Osteoblast (primary cell): ENCODE measurements at regions not wholly inside any gene's neighbourhood (a gene's known extent, or its start where the extent isn't known, plus 50 kb on each side); places are given as distances from the start of the nearest gene placed in this dataset.

ENCODE experiments used
- DNase-seq: peaks from one replicate; pipeline ENCODE4 v3.0.0; 2011; ENCODE audit warnings: low spot score, mixed read lengths; ENCODE audit not compliant: insufficient read length; ENCODE audit errors: missing footprints
- H2AFZ ChIP-seq: 2 replicates; pipeline ENCODE4 v1.6.0; 2011; ENCODE audit warnings: mild to moderate bottlenecking, low read length
- H3K27ac ChIP-seq: 2 replicates; pipeline ENCODE4 v1.5.1; 2011; ENCODE audit warnings: mild to moderate bottlenecking, low read depth, low read length, moderate library complexity
- H3K27me3 ChIP-seq: 2 replicates; pipeline ENCODE4 v1.6.0; 2012; ENCODE audit warnings: mild to moderate bottlenecking, control low read depth, inconsistent platforms, low read length, moderate library complexity; ENCODE audit not compliant: insufficient read depth
- H3K36me3 ChIP-seq: 2 replicates; pipeline ENCODE4 v1.5.1; 2011; ENCODE audit warnings: mild to moderate bottlenecking, low read length, control low read depth, moderate library complexity; ENCODE audit not compliant: insufficient read depth
- H3K4me1 ChIP-seq: 2 replicates; pipeline ENCODE4 v1.5.1; 2011; ENCODE audit warnings: mild to moderate bottlenecking, low read length, control low read depth, moderate library complexity; ENCODE audit not compliant: insufficient read depth
- H3K4me2 ChIP-seq: 2 replicates; pipeline ENCODE4 v1.6.0; 2011; ENCODE audit warnings: mild to moderate bottlenecking, low read length; ENCODE audit not compliant: insufficient read depth
- H3K4me3 ChIP-seq: fragments of 200-600 bp; sonication (generic); 3 replicates; pipeline ENCODE4 v1.5.1; 2012; ENCODE audit warnings: mild to moderate bottlenecking, low read length, inconsistent platforms; ENCODE audit not compliant: insufficient read depth
- H3K79me2 ChIP-seq: 2 replicates; pipeline ENCODE4 v1.6.0; 2012; ENCODE audit warnings: mild to moderate bottlenecking, low read length, control low read depth, inconsistent platforms; ENCODE audit not compliant: insufficient read depth
- H3K9me3 ChIP-seq: 2 replicates; pipeline ENCODE4 v1.5.1; 2011; ENCODE audit warnings: low read depth, low read length, control low read depth
- H4K20me1 ChIP-seq: 2 replicates; pipeline ENCODE4 v1.6.0; 2012; ENCODE audit warnings: mild to moderate bottlenecking, low read length, control low read depth; ENCODE audit not compliant: insufficient read depth
- CTCF ChIP-seq: IDR thresholded peaks from 2 replicates; pipeline ENCODE4 v1.5.1; 2011; ENCODE audit warnings: mild to moderate bottlenecking, low read depth, low read length, moderate library complexity; ENCODE audit errors: extremely low read depth

- no peak overlapping the region for H3K4me2 ChIP-seq
- no peak overlapping the region for H2AFZ ChIP-seq
- no peaks in the 10 kb centered on the region for H3K9me3 ChIP-seq
- H3K79me2 ChIP-seq: no peaks in the 10 kb centered on the region
- H4K20me1 ChIP-seq: no peaks in the 10 kb centered on the region
- no peaks in the 10 kb centered on the region for H3K27me3 ChIP-seq
- no peaks in the 10 kb centered on the region for H3K36me3 ChIP-seq
- TF ChIP-seq CTCF: no peak
- H3K27ac ChIP-seq: no peak overlapping the region
- H3K4me1 ChIP-seq: no peaks in the 10 kb centered on the region
- no peak overlapping the region for H3K4me3 ChIP-seq
- DNase-seq: no peak
These were observed 99.5 kb upstream of the API5 start for GRCh38 chr11:43212279-43212678.

- no peak for TF ChIP-seq CTCF
- no peak overlapping the region for H3K27ac ChIP-seq
- no peak overlapping the region for H3K4me2 ChIP-seq
- H3K4me3 ChIP-seq: no peak overlapping the region
- no peaks in the 10 kb centered on the region for H3K4me1 ChIP-seq
- DNase-seq: no peak
- no peaks in the 10 kb centered on the region for H3K9me3 ChIP-seq
- H3K36me3 ChIP-seq: no peaks in the 10 kb centered on the region
- no peaks in the 10 kb centered on the region for H4K20me1 ChIP-seq
- H3K79me2 ChIP-seq: no peaks in the 10 kb centered on the region
- no peak overlapping the region for H2AFZ ChIP-seq
- no peaks in the 10 kb centered on the region for H3K27me3 ChIP-seq
These were observed 97.3 kb upstream of the API5 start for GRCh38 chr11:43214471-43214870.

- H3K4me2 ChIP-seq: no peak overlapping the region
These were observed 93.9 kb upstream of the API5 start for GRCh38 chr11:43217849-43218248.

GRCh38 chr11:43222215-43222614 lies 89.6 kb upstream of the API5 start:
- Histone ChIP-seq H3K4me2 (no peak overlapping the region), H4K20me1 (no peaks in the 10 kb centered on the region), H3K27me3 (no peaks in the 10 kb centered on the region), H3K27ac (no peak overlapping the region), H3K4me1 (no peaks in the 10 kb centered on the region), H3K4me3 (no peak overlapping the region), H3K79me2 (no peaks in the 10 kb centered on the region), H2AFZ (no peak overlapping the region), H3K9me3 (no peaks in the 10 kb centered on the region), H3K36me3 (no peaks in the 10 kb centered on the region)
- TF ChIP-seq CTCF: no peak
- peak; percentile 9 for DNase-seq

More at GRCh38 chr11:43217849-43218248, 93.9 kb upstream of the API5 start:
- no peak for DNase-seq
- no peak overlapping the region for H2AFZ ChIP-seq
- H3K36me3 ChIP-seq: no peaks in the 10 kb centered on the region
- no peaks in the 10 kb centered on the region for H3K79me2 ChIP-seq
- H3K9me3 ChIP-seq: no peaks in the 10 kb centered on the region
- H3K27ac ChIP-seq: no peak overlapping the region
- no peaks in the 10 kb centered on the region for H3K4me1 ChIP-seq
- no peaks in the 10 kb centered on the region for H4K20me1 ChIP-seq
- no peak for TF ChIP-seq CTCF
- no peak overlapping the region for H3K4me3 ChIP-seq
- no peaks in the 10 kb centered on the region for H3K27me3 ChIP-seq
